AG20443 (cell line): ENCODE measurements at regions not wholly inside any gene's neighbourhood (a gene's known extent, or its start where the extent isn't known, plus 50 kb on each side); places are given as distances from the start of the nearest gene placed in this dataset.
A peak's percentile ranks its signal among the peaks of the same experiment; 100 is the strongest.
"Not testable (repeated sequence)": the region's sequence is repeated elsewhere in the genome, so short reads cannot be mapped to it uniquely, and the experiment has no call there.

Experiments
- DNase-seq: peaks from one replicate; pipeline ENCODE4 v3.0.0; 2012; ENCODE audit warnings: low spot score, mixed read lengths

DNA sequence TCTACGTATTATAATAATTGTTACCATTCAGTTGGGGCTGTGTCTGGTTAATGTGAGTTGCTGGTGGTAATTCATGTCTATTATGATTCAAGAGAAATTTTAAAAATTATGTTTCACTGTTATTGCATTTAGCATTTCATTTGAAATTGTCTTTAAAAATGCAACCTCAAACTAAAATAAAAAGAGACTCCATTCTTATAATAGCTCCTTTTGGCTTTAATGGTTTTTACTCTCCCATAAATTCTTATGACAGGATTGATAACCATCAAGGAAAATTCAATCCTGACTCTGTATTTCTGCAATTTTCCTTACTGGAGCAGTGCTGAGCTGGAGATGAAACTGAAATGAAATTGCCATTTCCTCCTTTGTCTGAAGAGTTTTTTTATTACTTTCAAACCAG, 262.7 kb downstream of the REEP3 start:
- no peak for DNase-seq

- no peak for DNase-seq
These were observed 267.1 kb downstream of the REEP3 start for GRCh38 chr10:63788152-63788821.

- DNase-seq = no peak
These were observed 274.1 kb downstream of the REEP3 start for GRCh38 chr10:63795094-63795860.

DNA sequence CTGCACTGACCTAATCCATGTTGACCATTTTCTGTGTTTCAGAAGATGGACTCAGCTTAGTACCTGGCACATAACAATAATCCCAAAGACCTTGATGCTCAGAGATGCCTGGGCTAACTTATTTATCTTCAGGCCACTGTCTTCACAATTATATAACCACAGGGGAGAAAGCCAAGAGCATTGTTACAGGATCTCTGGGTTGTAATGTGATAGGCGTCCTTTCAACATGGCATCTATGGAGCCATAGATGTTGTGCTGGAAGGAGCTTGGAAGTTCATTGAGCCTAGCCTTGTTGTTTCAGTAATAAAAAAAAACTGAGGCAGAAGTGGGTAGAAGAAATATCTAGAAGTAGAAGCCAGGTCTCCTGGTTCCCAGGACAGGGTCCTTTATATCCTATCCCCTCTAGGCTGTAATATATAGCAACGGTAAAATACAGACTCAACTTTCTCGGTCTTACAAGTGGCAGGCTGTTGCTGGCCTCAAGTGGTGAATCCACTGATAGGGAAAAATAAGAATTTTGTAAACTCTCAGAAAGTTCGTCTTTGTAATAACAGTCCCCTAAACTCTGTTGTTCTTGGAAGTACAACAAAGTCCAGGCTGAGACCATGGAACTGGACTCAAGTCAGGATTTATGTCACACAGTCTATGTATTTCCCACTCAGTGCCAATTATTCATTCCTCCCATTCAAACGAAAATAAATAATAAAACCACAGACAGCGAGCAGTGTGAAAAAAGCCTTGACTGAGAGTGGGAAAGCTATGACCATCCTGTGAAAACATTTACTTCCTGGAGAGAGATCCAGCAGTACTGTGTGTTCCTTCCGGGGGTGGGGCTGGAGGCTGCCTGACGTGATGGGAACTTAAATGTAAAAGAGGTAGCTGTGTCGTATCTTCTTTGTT, 277.6 kb downstream of the REEP3 start:
- DNase-seq = peak; percentile 92

DNA sequence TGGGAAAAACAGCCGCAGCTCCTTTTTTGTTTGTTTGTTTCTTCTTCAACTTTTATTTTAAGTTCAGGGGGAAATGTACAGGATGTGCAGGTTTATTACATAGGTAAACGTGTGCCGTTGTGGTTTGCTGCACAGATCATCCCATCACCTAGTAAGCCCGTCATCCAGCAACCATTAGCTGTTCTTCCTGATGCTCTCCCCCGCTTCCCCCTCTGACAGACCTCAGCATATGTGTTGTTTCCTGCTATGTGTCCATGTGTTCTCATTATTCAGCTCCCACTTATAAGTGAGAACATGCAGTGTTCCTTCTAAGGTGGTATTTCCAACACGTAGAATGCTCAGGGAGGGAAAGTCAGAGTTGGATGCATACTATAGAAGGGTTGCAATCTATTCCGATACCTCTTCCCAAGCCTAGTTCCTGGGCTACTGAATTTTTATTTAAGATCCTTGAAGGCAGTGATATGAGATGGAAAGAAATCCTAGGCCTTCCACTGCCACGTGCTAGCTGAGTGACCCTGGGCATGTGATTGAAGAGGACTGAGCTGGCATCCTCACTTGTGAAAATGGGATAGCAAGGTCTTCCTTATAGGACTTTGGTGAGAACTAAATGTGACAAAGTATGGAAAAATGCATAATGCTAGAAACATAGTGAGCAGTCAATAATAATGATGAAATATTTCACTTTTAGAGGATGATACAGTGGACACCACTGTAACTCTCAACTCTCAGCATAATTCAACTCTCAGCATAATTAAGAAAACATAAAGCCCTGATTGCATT, 278.5 kb downstream of the REEP3 start:
- DNase-seq = no peak

DNA sequence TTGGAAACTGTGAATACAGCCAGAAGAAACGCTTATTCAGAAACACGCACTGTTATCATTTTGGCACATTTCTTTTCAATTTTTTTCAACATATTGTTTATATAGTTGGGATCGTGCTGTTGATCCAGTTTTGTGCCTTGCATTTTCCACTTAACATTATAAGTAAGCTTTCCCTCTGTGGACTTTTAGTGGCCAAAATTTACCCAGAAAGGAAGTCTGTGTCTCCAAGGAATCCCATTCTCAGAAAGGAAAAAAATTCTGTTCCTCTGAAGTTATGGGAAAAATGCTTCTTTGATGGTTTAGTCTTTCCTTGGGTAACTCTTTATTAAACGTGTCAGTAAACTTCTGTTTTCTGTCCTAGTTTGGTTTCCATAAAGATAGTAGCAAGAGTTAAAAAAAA, 280.0 kb downstream of the REEP3 start:
- no peak for DNase-seq

DNA sequence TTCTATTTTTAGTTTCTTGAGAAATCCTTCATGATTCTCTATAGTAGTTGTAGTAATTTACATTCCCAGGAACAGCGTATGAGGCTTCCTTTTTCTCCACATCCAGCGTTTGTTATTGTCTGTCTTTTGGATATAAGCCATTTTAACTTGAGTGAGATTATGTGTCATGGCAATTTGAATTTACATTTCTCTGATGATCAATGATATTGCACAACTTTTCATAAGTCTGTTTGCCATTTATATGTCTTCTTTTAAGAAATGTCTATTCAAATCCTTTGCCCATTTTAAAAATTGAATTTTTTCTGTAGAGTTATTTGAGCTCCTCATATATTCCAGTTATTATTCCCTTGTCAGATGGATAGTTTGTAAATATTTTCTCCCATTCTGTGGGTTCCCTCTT, 285.1 kb downstream of the REEP3 start:
- no peak for DNase-seq

- DNase-seq = no peak
These were observed 291.3 kb downstream of the REEP3 start for GRCh38 chr10:63812501-63812900.

DNA sequence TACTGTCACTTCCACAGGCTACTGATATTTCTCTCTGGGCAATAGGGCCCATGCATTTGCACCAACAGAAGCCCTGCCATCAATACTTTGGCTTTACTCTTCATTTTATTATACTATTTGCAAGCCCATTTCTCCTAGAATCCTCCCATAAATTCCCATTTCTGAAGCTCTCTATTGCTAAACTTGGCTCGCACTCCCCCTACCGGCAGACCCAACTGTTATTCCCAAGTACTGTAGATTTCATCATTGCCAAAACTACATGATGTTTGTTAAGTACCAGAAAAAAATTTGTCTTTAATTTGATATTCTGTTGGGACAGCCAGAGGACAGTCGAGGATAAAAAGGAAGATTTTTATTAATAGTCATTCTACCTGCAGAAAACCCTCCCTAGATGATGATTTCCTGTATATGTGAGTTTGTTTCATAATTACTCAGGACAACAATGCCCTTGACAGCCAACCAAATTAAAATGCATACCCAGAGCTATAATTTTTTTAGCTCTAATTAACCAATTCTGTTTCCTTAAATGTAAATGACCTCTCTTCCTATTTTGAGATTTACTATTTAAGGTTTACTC, 298.6 kb downstream of the REEP3 start:
- peak; percentile 73 for DNase-seq

GRCh38 chr10:63822496-63822895, 301.3 kb downstream of the REEP3 start:
- no peak for DNase-seq

DNA sequence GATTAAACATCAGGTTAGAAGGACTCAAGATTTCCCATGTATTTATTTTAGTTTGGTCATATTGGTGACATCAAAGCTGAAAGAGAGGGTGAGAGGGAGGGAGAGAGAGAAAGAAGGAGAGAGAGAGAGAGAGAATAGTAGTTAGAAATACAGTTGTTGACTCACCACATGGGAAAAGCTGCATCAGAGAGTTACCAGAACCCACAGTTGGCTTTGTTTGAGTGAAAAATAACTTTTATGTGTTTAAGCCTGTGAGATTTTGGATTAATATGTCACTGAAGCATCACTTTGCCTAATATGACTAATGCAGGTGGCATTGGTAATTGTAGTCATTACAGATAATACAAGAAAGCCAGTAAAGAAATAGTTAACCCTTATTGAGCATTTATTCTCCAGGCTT, 303.9 kb downstream of the REEP3 start:
- DNase-seq = no peak

DNA sequence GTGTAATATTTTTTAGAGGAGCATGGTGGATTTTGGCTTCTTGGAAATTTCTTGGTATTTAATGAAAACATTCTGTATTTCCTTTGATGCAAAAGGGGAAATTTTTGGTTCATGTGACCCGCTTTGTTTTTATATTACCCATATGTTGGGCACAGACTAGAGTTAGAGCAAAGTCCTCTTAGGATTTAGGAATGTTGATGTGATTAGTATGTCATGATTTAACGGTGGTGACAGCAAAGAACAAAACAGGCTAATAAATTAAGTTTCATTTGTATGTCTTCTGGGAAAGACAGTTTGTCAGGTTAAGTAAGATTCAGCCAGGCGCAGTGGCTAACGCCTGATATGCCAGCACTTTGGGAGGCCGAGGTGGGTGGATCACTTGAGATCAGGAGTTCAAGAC, 304.6 kb downstream of the REEP3 start:
- DNase-seq = no peak

DNA sequence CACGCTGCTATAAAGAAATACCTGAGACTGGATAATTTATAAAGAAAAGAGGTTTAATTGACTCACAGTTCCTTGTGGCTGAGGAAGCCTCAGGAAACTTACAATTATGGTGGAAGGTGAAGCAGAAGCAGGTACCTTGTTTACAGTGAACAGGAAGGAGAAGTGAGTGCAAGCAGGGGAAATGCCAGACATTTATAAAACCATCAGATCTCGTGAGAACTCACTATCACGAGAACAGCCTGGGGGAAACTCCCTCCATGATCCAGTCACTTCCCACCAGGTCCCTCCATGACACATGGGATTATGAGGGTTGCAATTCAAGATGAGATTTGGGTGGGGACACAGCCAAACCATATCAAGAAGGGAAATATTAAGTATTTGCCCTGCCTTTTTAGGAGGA, 305.8 kb downstream of the REEP3 start:
- DNase-seq = not testable (repeated sequence)

DNA sequence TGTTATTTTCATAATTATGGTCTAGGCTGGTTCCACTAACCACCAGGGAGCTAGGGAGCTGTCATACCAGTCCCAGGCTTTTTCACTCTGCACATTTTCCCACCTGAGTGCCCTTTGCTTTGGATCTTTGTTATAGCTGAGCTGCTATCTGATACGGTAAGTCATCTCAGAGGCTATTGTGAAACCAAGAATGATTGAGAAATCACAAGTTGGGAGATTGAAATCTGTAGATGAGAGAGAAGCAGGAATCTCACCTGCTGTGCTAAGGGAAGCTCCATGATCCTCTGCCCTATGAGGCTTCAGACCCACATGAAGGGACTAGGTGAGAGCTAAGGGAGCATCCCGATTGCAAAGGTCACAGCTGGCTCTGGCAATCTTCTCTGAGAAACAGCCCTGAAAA, 307.8 kb downstream of the REEP3 start:
- DNase-seq = no peak

DNA sequence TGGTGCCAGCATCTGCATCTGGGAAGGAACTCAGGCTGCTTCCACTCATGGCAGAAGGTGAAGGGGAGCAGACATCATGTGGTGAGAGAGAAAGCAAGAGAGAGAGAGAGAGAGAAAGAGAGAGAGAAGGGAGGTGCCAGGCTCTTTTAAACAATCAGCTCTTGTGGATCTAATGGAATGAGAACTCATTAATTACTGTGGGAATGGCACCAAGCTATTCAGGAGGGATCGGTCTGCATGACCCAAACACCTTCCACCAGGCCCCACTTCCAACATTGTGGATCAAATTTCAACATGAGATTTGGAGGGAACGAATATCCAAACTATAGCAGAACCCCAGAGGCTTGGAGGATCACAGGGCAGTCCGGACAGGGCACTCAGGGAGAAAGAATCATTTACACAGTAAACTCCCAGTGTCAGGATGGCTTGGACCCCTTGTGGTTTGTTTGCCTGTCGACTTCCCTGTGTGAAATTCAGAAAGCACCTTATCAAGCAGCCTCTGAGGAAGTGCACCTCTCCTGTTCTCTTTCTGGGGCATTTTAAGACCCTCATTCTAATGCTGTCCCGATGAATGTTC, 308.5 kb downstream of the REEP3 start:
- no peak for DNase-seq

GRCh38 chr10:63832686-63833085, 311.5 kb downstream of the REEP3 start:
- no peak for DNase-seq

- peak; percentile 19 for DNase-seq
These were observed 312.3 kb downstream of the REEP3 start for GRCh38 chr10:63833411-63834060.

- DNase-seq = no peak
These were observed 315.7 kb downstream of the REEP3 start for GRCh38 chr10:63836666-63837442.

DNA sequence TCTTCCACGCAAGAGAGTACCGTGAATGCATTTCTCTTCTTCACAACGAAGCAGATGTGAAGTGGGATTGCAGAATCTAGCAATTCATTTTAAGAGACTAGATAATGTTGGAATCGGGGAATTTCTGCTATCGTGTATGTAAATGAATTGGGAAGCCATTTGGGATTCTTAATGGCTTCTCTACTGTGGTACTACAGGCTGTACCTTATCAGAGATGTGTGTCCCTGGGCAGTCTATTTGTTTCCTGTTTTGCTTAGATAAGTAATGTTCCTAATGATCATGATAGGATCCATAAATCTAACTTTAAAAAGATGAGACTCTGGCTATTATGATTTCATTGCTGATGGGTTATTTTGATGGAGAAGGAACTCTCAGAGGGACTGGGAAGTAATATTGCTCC, 320.6 kb downstream of the REEP3 start:
- no peak for DNase-seq

GRCh38 chr10:63843107-63843506, 321.9 kb downstream of the REEP3 start:
- DNase-seq = no peak
